OCI-LY7 (cell line): ENCODE measurements at regions not wholly inside any gene's neighbourhood (a gene's known extent, or its start where the extent isn't known, plus 50 kb on each side); places are given as distances from the start of the nearest gene placed in this dataset.

Experiments used
- BruUV-seq: library from RNA; stranded (reverse); fragments of 400-500 nt; replicated peaks from 2 replicates; lab custom pipeline; 2021; lab: Mats Ljungman, UMichigan
- CTCF ChIA-PET: fragments of 300-600 bp; sonication (Branson Sonifier 250); formaldehyde crosslinking; loops from one replicate; lab custom pipeline; 2022; ENCODE audit warnings: antibody characterized with exemption; ENCODE audit not compliant: unreplicated experiment; lab: Charles Lee
- POLR2A ChIA-PET: fragments of 300-600 bp; sonication (Branson Sonifier 250); formaldehyde crosslinking; loops from one replicate; lab custom pipeline; 2022; ENCODE audit warnings: antibody characterized with exemption; lab: Charles Lee
- DNase-seq: peaks from one replicate; pipeline ENCODE4 v3.0.0-alpha.2; 2015; ENCODE audit warnings: low spot score
- H2AFZ ChIP-seq: fragments of 200-600 bp; sonication (generic), shearing (Covaris generic); 2 replicates; pipeline ENCODE4 v1.6.1; 2014; ENCODE audit warnings: mild to moderate bottlenecking, antibody characterized with exemption, low read length, moderate library complexity
- H3K27ac ChIP-seq: fragments of 200-600 bp; sonication (generic); 2 replicates; pipeline ENCODE4 v1.5.1; 2014; ENCODE audit warnings: mixed run types, low read depth, mild to moderate bottlenecking, moderate library complexity, low read length, inconsistent platforms; ENCODE audit not compliant: poor library complexity, severe bottlenecking
- H3K36me3 ChIP-seq: fragments of 200-600 bp; sonication (generic); 2 replicates; pipeline ENCODE4 v1.6.1; 2014; ENCODE audit warnings: mild to moderate bottlenecking, antibody characterized with exemption, low read length, moderate library complexity, mixed read lengths; ENCODE audit not compliant: insufficient read depth
- H3K4me1 ChIP-seq: fragments of 200-600 bp; sonication (generic); 2 replicates; pipeline ENCODE4 v1.5.1; 2014; ENCODE audit warnings: mild to moderate bottlenecking, low read length; ENCODE audit not compliant: insufficient read depth, poor library complexity, severe bottlenecking
- H3K4me2 ChIP-seq: fragments of 200-600 bp; sonication (generic); 2 replicates; pipeline ENCODE4 v1.6.1; 2014; ENCODE audit warnings: mild to moderate bottlenecking, low read length
- H3K4me3 ChIP-seq: fragments of 200-600 bp; sonication (generic); 2 replicates; pipeline ENCODE4 v1.5.1; 2014; ENCODE audit warnings: mild to moderate bottlenecking, low read depth, low read length; ENCODE audit not compliant: poor library complexity, severe bottlenecking
- H3K79me2 ChIP-seq: fragments of 200-600 bp; sonication (generic); 2 replicates; pipeline ENCODE4 v1.6.1; 2016; ENCODE audit warnings: low read depth, mild to moderate bottlenecking, low read length, moderate library complexity, mixed read lengths; ENCODE audit not compliant: insufficient read depth
- H3K9me2 ChIP-seq: fragments of 200-600 bp; sonication (generic); 2 replicates; pipeline ENCODE4 v1.6.1; 2016; ENCODE audit warnings: mild to moderate bottlenecking, low read length, mixed read lengths; ENCODE audit not compliant: insufficient read depth
- H3K9me3 ChIP-seq: fragments of 200-600 bp; sonication (generic); 2 replicates; pipeline ENCODE4 v1.6.1; 2014; ENCODE audit warnings: mild to moderate bottlenecking, mixed run types, low read length, mixed read lengths
- H4K20me1 ChIP-seq: fragments of 200-600 bp; sonication (generic); 2 replicates; pipeline ENCODE4 v1.6.1; 2014; ENCODE audit warnings: mild to moderate bottlenecking, antibody characterized with exemption, low read length, moderate library complexity, mixed read lengths; ENCODE audit not compliant: insufficient read depth
- EZH2phosphoT487 ChIP-seq: fragments of 200-600 bp; sonication (generic); IDR thresholded peaks from 2 replicates; pipeline ENCODE4 v1.6.1; 2018; ENCODE audit warnings: low read depth, borderline replicate concordance, mild to moderate bottlenecking, mixed run types, antibody characterized with exemption, low read length, moderate library complexity, mixed read lengths
- intact Hi-C: fragments of 100-400 bp; cut with micrococcal nuclease; formaldehyde crosslinking; loops from one replicate; pipeline ENCODE4 v1.10.0; 2022; ENCODE audit not compliant: unreplicated experiment
- TF ChIP-seq, protein P1 (sequence below): fragments of 200-600 bp; sonication (generic); conservative IDR thresholded peaks from 2 replicates; pipeline ENCODE4 v1.5.1; 2014; ENCODE audit warnings: mild to moderate bottlenecking, antibody characterized with exemption, low read length, moderate library complexity, mixed read lengths

DNA sequence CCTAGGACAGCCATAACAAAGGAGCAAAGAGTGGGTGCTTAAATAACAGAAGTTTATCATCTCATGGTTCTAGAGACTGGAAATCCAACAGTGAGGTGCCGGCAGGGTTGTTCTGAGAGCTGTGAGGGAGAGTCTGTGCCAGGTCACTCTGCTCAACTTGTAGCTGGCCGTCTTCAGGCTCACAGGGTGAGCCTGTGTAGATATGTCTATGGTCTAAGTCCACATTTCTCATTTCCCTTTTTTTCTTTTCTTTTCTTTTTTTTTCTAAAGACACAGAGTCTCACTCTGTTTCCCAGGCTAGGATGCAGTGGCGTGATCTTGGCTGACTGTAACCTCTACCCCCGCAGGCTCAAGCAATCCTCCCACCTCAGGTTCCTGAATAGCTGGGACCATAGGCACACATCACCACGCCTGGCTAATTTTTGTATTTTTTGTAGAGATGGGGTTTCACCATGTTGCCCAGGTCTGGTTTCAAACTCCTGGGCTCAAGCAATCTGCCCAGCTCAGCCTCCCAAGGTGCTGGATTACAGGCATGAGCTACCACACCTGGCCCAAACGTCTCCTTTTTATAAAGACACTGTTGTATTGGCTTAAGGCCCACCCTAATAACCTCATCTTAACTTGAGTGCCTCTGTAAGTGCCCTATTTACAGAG lies 142.2 kb downstream of the SP3 start:
- no TSS peak for BruUV-seq
- Histone ChIP-seq H4K20me1 (no peaks in the 10 kb centered on the region), H3K4me3 (no peak overlapping the region), H3K4me2 (no peak overlapping the region), H3K9me3 (no peaks in the 10 kb centered on the region), H3K9me2 (no peaks in the 10 kb centered on the region), H2AFZ (no peak overlapping the region), H3K36me3 (no peaks in the 10 kb centered on the region), H3K4me1 (no peaks in the 10 kb centered on the region), H3K27ac (no peak overlapping the region), H3K79me2 (no peaks in the 10 kb centered on the region)
- DNase-seq = no peak
- POLR2A ChIA-PET = interaction anchor here (0.7 kb wide), 1 partner anchor 22 kb away, joined by 3 read pairs; no protein-coding TSS in a partner anchor
- intact Hi-C loops = no loop called here
- CTCF ChIA-PET = no interaction called here
- TF ChIP-seq, protein P1, sequence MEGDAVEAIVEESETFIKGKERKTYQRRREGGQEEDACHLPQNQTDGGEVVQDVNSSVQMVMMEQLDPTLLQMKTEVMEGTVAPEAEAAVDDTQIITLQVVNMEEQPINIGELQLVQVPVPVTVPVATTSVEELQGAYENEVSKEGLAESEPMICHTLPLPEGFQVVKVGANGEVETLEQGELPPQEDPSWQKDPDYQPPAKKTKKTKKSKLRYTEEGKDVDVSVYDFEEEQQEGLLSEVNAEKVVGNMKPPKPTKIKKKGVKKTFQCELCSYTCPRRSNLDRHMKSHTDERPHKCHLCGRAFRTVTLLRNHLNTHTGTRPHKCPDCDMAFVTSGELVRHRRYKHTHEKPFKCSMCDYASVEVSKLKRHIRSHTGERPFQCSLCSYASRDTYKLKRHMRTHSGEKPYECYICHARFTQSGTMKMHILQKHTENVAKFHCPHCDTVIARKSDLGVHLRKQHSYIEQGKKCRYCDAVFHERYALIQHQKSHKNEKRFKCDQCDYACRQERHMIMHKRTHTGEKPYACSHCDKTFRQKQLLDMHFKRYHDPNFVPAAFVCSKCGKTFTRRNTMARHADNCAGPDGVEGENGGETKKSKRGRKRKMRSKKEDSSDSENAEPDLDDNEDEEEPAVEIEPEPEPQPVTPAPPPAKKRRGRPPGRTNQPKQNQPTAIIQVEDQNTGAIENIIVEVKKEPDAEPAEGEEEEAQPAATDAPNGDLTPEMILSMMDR = no peak
- TF ChIP-seq EZH2phosphoT487 = no peak

DNA sequence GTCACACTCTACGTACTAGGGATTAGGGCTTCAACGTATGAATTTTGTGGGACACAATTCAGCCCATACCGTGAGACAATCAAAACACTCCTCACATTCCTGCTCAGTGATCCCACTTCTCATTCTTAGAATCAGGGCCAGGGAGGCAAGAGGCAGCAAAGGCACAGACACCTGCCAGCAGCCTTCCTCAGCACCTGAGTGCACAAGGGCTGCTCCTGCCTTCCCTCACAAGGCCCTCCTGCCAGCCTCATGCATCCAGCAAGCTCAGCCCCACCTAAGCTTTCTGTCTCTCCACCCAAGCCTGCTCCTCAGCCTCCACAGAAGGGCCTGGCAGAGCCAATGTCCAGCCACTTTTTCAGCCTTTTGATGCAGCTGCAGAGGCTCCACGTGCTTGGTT lies 141.6 kb downstream of the SP3 start:
- Histone ChIP-seq H3K9me3 (no peaks in the 10 kb centered on the region), H3K4me2 (no peak overlapping the region), H3K4me1 (no peaks in the 10 kb centered on the region), H3K27ac (no peak overlapping the region), H3K36me3 (no peaks in the 10 kb centered on the region), H3K9me2 (no peaks in the 10 kb centered on the region), H3K4me3 (no peak overlapping the region), H2AFZ (no peak overlapping the region), H3K79me2 (no peaks in the 10 kb centered on the region), H4K20me1 (no peaks in the 10 kb centered on the region)
- TF ChIP-seq EZH2phosphoT487 = no peak
- TF ChIP-seq, protein P1 = no peak
- CTCF ChIA-PET = no interaction called here
- intact Hi-C loops = no loop called here
- POLR2A ChIA-PET = interaction anchor here (0.7 kb wide), 1 partner anchor 22 kb away, joined by 3 read pairs; no protein-coding TSS in a partner anchor
- BruUV-seq = no TSS peak
- no peak for DNase-seq
